Brain microvascular endothelial cell (primary cell): ENCODE measurements at regions not wholly inside any gene's neighbourhood (a gene's known extent, or its start where the extent isn't known, plus 50 kb on each side); places are given as distances from the start of the nearest gene placed in this dataset.
A peak's percentile ranks its signal among the peaks of the same experiment; 100 is the strongest.

Experiments used
- DNase-seq: peaks from one replicate; pipeline ENCODE4 v3.0.0-alpha.2; 2020
- H3K27ac ChIP-seq: fragments of 250-450 bp; sonication (Bioruptor Pico); 2 replicates; pipeline ENCODE4 v1.5.1; 2020; ENCODE audit warnings: mild to moderate bottlenecking, moderate library complexity
- H3K27me3 ChIP-seq: fragments of 250-450 bp; sonication (Bioruptor Pico); replicated peaks from 2 replicates; pipeline ENCODE4 v1.5.1; 2020; ENCODE audit warnings: mild to moderate bottlenecking
- H3K36me3 ChIP-seq: fragments of 250-450 bp; sonication (Bioruptor Pico); replicated peaks from 2 replicates; pipeline ENCODE4 v1.5.1; 2020; ENCODE audit warnings: mild to moderate bottlenecking
- H3K4me3 ChIP-seq: 2 replicates; pipeline ENCODE4 v1.5.1; 2011; ENCODE audit warnings: low read depth, mild to moderate bottlenecking, control low read depth, low read length, moderate library complexity
- in situ Hi-C: cut with HindIII; loops from 2 replicates; pipeline ENCODE4 v1.10.0; 2017; ENCODE audit warnings: low sequenced_read_pairs, low pct_ligation_motif_present
- TF ChIP-seq, protein P1 (sequence below): IDR thresholded peaks from 2 replicates; pipeline ENCODE4 v1.5.1; 2011; ENCODE audit warnings: low read depth, mild to moderate bottlenecking, moderate library complexity, low read length, control low read depth, inconsistent platforms; ENCODE audit errors: missing control alignments

DNA sequence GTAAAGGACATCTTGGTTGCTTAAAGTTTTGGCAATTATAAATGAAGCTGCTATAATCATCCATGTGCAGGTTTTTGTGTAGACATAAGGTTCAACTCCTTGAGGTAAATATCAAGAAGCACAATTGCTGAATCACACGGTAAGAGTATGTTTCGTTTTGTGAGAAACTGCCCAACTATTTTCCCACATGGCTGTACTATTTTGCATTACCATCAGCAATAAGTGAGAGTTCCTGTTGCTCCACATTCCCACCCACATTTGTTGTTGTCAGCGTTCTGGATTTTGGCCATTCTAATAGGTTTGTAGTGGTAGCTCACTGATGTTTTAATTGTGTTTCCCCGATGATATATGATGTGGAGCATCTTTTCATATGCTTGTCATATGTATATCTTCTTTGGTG lies 118.5 kb upstream of the KCNMB2 start:
- Histone ChIP-seq H3K36me3 (no peaks in the 10 kb centered on the region), H3K27ac (no peak overlapping the region), H3K27me3 (no peaks in the 10 kb centered on the region), H3K4me3 (no peak overlapping the region)
- TF ChIP-seq, protein P1, sequence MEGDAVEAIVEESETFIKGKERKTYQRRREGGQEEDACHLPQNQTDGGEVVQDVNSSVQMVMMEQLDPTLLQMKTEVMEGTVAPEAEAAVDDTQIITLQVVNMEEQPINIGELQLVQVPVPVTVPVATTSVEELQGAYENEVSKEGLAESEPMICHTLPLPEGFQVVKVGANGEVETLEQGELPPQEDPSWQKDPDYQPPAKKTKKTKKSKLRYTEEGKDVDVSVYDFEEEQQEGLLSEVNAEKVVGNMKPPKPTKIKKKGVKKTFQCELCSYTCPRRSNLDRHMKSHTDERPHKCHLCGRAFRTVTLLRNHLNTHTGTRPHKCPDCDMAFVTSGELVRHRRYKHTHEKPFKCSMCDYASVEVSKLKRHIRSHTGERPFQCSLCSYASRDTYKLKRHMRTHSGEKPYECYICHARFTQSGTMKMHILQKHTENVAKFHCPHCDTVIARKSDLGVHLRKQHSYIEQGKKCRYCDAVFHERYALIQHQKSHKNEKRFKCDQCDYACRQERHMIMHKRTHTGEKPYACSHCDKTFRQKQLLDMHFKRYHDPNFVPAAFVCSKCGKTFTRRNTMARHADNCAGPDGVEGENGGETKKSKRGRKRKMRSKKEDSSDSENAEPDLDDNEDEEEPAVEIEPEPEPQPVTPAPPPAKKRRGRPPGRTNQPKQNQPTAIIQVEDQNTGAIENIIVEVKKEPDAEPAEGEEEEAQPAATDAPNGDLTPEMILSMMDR: no peak
- in situ Hi-C loops: no loop called here
- DNase-seq: no peak

DNA sequence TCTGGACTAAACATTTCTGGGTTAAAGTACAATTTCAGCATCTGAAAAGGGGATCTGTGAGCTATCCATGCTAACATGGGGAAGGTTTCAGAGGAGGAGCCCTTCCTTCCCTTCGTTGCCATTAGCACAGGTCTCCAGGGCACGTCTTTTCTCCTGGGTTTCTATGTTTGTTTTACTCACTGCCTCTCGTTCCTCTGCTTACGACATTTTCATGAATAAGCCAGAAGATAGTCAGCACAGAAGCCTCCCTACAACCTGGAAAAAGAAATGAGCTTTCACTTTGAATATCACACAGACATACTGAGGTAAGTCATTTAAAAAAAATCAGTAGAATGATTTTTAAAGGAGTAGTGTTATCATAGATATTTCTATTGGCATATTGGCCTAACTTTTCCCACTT lies 117.2 kb upstream of the KCNMB2 start:
- TF ChIP-seq, protein P1: no peak
- Histone ChIP-seq H3K27me3 (no peaks in the 10 kb centered on the region), H3K27ac (no peak overlapping the region), H3K4me3 (no peak overlapping the region), H3K36me3 (no peaks in the 10 kb centered on the region)
- in situ Hi-C loops: no loop called here
- peak; percentile 52 for DNase-seq

DNA sequence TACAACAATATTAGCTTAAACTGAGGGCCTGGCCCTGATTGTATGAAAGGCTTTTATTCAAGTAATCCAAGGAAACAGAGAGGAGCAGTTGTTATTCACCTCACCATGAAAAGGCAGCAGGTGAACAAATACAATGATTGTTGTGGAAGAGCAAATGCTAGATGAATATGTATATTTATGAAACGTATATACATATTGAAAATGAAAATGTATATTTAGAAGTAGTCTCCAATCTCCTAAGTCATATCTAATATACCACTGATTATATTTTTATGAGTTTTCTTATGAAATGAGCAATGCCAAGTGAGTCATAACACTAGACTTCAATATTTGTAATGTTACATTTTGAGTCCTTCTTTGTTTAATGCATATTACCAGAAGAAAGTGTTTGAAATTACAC lies 116.2 kb upstream of the KCNMB2 start:
- Histone ChIP-seq H3K27ac (no peak overlapping the region), H3K4me3 (no peak overlapping the region), H3K36me3 (no peaks in the 10 kb centered on the region), H3K27me3 (no peaks in the 10 kb centered on the region)
- TF ChIP-seq, protein P1: no peak
- in situ Hi-C loops: no loop called here
- no peak for DNase-seq

DNA sequence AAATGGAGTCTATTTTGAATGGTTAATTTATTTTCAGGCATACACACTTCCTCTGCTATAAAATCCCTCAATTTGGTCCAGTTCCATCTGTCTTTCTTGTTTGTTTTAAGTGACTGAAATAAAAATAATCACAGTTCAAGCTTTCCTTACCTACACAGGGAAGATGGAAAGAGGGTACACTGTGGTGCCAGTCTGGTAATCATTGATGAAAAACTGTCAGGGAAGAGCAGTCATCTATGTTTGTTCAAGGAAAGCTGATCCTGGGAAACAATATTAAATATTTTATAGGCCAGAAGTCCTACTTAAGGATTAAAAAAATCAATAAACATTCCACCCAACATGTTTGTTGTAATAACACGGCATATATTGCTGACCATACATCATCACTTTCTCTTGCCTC lies 115.2 kb upstream of the KCNMB2 start:
- Histone ChIP-seq H3K36me3 (no peaks in the 10 kb centered on the region), H3K27me3 (no peaks in the 10 kb centered on the region), H3K4me3 (no peak overlapping the region), H3K27ac (no peak overlapping the region)
- TF ChIP-seq, protein P1: no peak
- in situ Hi-C loops: no loop called here
- DNase-seq: no peak

DNA sequence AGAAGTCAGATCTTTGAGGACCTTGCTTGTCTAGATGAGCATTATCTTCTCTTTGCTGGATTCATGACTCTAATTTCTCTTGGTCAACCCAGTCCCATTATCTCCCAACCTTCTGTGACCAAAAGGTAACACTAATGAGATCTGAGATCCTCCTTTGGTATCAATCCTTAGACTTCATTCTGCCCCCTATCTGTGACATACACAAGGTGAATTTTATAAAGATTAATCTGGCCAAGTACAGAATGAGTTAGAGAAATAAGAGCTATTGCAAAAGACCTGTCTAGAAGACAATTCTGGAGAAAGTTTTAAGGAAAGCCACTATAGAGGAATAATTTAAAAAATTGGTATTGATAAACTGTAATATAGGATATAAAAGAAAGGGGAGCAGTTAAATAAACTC lies 113.8 kb upstream of the KCNMB2 start:
- Histone ChIP-seq H3K27ac (no peak overlapping the region), H3K36me3 (no peaks in the 10 kb centered on the region), H3K27me3 (no peaks in the 10 kb centered on the region), H3K4me3 (no peak overlapping the region)
- no peak for DNase-seq
- in situ Hi-C loops: no loop called here
- TF ChIP-seq, protein P1: no peak

DNA sequence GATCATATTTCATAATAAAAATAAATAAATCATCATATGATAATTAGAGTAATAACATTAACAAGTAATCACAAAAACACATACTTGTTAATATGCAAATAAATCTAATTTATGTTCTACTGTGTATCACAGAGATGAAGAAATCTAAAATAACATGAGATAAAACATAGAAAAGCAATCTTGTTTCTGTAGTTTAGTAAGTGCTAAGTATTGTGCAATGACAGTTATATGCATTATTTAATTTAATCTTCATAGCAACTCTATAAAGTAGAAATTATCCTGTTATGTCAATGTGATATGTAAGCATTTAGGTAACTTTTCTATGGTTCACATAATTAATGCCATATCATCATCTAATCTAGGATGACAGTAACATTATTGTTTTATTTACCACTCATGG lies 108.2 kb upstream of the KCNMB2 start:
- DNase-seq: no peak
- no peaks in the 10 kb centered on the region for H3K36me3 ChIP-seq
- in situ Hi-C loops: loop anchor here (25.0 kb wide), 1 partner anchor 534 kb away; no protein-coding TSS in a partner anchor
- H3K27ac ChIP-seq: no peak overlapping the region
- no peaks in the 10 kb centered on the region for H3K27me3 ChIP-seq
- H3K4me3 ChIP-seq: no peak overlapping the region
- TF ChIP-seq, protein P1: no peak
